HG02759 (cell line): ENCODE measurements at regions not wholly inside any gene's neighbourhood (a gene's known extent, or its start where the extent isn't known, plus 50 kb on each side); places are given as distances from the start of the nearest gene placed in this dataset.

ENCODE experiments used
- ATAC-seq: cut with Tn5 transposase; IDR thresholded peaks from one replicate; pipeline ENCODE4 v1.9.1; 2021; ENCODE audit warnings: mild to moderate bottlenecking, moderate library complexity; ENCODE audit not compliant: unreplicated experiment

DNA sequence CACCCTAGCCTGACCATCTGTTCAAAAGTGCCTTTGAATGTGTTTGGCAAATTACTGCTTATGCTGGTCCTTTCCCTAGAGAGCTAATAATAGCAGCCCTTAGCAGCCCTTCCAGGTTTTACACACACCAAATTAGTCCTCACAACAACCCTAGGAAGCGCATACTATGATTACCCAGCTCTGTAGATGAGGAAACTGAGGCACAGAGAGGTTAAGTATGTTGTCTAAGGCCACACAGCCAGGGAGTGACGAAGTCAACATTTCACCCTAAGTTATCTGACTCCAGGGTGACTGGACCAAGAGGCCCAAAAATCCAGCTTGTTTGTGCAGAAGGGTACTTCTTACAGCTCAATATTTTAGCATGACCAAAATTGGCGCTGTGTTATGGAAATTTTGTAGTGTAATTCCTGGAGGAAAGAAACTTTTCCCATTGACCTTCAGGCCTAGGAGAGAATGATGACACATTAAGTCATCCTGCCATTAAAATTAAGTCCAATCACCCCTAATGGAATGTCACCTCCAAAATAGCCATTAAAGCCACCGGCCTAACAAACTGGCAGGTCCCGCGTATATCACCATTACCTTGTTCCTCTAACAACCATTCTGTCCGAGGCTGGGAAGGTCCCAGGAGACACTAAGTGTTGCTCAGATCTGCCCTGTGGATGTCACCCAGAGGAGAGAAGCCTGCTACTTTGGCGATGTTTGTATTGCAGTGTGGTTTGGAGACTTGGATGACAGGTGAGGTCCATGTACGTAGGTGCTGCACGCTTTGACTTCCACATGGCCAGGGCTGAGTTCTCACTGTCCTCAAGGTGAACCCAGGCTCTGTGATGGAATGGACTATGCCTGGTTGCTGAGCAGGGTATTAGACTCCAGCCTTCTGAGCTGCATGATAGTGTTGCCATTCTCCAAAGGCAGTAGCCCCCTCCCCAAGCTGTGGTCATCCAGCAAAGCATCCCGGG, 258.3 kb downstream of the TOMM20 start:
- no peak for ATAC-seq

- no peak for ATAC-seq
Measured at GRCh38 chr1:234869182-234870019, 259.2 kb downstream of the TOMM20 start.

DNA sequence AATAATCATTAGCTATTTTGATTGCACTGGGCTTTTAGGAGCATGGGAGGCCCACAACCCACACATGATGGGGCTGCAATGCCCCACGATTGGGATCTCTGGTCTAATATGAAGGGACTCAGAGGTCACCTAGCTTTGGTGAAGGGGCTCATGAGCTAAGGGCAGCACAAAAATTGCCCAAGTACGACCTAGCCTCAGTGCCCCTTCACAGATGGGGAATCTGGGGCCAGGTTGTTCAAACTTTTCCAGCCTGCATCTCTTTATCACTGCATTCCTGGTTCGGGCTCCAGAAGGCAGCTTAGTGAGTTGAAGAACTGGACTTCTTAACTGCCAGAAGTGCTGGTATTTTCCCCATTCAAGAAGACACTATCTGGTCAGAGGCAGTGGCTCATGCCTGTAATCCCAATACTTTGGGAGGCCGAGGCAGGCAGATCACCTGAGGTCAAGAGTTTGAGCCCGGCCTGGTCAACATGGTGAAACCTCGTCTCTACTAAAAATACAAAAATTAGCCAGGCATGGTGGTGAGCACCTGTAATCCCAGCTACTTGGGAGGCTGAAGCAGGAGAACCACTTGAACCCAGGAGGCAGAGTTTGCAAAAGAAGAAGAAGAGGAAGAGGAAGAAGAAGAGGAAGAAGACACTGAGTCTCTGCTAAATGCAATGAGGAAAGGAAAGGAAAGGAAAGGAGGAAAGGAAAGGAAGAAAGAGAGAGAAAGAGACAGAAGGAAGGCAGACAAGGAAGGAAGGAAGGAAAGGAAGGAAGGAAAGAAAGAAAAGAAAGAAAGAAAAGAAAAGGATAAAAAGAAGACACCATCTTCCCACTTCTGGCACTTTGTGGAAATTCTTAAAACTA, 258.5 kb upstream of the IRF2BP2 start:
- ATAC-seq = no peak

DNA sequence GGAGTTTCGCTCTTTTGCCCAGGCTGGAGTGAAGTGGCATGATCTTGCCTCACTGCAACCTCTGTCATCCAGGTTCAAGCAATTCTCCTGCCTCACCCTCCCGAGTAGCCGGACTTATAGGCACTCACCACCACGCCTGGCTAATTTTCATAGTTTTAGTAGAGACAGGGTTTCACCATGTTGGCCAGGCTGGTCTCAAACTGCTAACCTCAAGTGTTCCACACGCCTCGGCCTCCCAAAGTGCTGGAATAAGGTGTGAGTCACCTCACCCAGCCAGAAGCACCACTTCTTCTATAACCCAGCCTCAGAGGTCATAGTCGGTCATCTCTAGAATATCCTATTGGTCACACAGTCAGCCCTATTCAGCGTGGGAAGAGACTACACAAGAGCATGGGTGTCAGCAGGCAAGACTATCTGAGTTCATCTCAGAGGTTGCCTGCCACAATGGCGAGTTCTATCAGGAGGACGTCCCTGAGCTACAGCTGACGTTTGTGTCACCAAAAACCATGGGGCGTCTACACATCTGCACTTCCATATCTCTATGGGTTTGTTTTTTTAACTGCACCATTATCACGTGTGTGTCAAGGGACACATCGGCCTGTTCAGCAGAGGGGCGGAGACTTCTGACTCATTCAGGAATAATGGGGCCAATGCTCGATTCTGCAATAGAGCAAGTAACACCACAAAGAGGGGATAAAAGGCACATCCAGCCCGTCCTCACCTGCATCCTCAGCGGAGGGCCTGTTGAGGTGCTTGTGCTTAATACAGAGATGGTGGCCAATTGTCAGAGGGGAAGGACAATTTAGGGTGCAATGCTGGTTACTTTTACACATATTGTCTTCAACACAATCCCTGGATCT, 256.3 kb upstream of the IRF2BP2 start:
- no peak for ATAC-seq

DNA sequence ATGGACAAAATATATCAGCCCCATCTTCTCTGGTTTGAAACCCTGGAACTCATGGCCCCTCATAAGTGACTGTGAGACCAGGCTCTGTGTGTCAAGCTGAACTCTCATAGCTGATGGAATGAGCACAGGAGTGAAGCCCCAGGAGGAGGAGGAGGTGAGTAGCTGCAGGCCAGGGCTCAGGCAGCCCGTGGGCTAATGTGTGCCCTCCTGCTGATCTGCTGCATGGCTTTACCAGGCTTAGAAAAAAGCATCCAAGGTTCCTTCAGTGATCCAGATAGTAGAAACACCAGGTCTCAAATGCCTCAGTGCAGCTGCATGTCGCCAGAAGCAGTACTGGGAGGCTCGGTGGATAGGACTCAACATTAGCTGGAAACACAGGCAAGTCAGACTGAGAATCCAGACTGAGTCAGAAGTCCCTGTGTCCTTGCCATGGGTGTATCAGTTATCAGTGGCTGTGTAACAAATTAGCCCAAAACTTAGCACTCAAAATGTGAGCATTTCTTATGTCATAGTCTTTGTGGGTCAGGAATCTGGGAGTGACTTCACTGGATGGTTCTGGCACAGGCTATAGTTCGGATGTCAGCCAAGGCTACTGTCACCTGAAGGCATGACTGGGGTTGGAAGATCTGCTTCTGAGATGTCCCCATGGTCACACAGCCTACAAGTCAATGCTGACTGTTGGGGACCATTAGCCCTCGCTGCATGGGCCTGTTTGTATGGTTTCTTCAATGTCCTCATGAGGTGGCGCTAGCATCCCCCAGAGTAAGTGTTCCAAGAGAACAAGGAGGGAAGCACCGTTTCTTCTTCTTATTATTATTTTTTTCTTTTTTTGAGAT, 255.4 kb upstream of the IRF2BP2 start:
- no peak for ATAC-seq

DNA sequence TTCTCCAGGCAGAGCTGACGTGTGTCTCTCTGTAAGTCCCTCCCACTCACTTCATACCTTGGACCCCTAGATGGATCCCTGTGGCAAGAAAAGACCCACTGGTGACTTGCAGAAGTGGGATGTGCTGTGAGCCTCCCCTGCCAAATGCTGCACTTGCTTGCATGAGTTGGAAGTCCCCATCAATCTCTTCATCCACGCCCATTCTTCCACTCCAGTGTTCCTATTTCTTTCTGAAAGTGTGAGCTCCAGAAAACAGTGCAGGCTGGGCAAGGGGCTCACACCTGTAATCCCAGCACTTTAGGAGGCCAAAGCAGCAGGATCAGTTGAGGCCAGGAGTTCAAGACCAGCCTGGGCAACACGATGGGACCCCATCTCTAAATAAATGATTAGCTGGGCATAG, 254.1 kb upstream of the IRF2BP2 start:
- ATAC-seq = no peak

DNA sequence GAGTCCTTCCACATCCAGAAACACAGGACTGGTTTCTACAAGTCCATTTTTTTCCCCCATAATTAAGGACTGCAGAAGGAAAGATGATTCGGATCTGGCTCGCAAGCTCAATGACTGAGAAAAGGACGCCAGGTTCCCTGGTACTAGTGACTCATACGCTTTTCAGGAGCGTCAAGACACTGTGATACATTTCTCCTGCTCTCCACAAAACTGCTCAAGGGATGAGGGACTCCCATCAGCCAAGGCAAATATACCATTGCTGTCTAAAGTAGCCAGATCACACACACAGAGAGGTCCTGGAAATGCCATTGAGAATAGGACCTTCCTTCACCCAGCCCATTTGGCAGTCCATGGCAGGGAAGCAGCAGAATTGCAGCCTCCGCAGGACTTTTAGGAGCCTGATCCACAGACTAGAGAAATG, 253.6 kb upstream of the IRF2BP2 start:
- ATAC-seq = no peak

DNA sequence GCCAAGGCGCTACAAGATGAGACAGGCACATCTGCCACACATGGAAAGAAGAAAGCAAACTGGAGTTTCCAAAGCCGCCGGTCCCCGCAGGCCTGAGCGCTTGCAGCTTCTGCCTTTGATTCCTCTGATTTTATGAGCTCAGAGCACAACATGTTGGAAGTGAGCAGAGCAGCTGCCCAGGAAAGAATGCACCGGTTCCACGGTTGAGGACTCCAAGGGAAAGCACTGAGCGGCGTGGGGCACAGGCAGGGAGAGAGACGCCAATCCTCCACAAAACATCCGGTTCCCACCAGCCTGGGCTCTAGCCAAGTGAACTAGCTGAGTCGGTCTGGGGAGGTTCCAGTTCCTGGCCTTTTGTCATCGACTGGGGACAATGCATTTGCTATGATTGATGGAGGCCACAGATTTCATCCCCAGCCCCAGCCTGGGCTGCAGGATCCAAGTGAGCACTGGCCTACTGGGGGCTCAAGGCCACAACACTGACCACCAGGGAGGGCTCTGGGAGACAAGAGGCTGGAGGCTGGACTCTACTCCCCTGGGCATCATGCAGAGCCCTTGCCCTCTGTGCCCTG, 253.1 kb upstream of the IRF2BP2 start:
- no peak for ATAC-seq

DNA sequence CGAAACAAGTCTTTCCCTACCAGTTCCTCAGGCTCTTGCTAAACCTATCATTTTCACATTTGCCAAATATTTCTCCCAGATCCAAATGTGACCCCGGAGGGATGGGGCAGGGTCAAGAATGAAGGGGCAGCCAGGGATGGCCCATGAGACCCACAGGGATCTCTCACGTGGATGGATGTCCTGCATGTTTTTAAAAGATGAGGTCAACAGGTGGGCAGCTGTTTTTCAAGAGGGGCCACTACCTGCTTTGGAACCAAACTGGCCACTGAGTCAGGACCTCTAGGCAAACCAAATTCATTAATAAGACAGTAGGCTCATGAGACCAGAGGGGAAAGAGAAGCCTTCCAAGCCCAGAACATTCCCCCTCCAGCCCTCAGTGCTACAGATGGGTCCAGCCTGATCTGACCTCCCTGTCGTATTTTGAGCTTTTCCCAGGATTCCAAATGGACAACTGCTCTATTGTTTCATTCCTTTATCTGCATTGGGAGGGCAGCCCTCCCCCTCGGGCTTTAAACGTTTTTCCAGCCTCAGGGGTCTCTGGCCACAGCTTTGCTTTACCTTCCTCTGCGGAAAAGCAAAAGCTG, 252.5 kb upstream of the IRF2BP2 start:
- ATAC-seq = no peak

DNA sequence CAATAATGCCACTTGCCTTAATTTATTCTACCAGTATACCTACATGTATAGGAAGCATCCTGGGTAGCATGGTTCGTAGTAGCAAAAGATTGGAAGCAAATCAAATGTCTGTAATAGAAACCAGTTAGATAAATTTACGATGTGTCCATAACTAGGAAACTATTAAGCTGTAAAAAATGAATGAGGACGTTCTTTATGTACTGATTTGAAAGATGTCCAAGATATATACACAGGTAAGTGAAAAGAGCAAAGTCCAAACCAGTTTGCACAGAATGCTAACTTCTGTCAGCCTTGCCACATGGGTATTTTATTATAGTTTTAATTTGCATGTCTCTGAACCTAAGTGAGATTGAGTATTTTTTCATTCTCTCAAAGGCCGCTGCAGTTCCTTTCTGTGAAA, 251.8 kb upstream of the IRF2BP2 start:
- no peak for ATAC-seq

DNA sequence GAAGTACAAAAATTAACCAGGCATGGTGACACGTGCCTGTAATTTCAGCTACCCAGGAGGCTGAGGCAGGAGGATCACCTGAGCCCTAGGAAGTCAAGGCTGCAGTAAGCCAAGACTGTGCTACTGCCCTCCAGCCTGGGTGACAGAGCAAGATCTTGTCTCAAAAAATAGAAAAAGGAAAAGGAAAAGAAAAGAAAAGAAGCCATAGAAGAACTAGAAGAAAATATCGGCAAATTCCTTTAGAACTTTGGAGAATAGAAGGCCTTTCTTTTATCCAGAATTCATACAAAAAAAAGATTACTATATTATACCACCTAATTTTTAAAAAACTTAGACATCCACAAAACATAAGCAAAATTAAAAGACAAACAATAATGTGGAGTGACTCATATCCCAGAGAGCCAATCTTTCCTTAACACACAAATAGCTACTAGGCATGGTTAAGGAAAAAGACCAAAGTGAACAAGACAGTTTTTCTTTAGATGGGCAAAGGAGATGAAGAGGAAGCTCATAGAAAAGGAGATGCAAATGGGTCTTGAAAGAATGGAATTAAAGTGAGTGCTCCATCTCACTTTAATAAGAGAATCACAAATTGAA, 251.1 kb upstream of the IRF2BP2 start:
- ATAC-seq = no peak

- no peak for ATAC-seq
Measured at GRCh38 chr1:234858722-234859121, 248.7 kb upstream of the IRF2BP2 start.

DNA sequence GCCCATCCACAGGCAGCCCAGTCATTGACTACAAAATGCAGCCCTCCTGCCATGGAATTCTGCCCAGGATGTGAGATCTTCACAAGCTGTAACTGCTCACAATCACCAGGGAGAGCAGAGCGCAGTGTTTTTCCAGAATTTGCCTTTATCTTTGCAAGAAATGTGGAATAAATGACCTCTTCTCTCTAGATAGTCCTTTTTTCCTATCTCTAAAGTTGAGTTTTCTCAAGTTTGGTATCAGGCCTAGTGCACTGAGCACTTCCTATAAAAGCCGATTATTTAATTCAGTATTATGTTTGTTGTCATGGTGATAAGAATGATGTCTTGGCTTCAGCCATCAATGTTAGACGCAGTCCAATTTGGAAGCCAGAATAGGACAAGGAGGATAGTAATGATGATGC, 246.9 kb upstream of the IRF2BP2 start:
- no peak for ATAC-seq

GRCh38 chr1:234855851-234856250, 245.9 kb upstream of the IRF2BP2 start:
- no peak for ATAC-seq

DNA sequence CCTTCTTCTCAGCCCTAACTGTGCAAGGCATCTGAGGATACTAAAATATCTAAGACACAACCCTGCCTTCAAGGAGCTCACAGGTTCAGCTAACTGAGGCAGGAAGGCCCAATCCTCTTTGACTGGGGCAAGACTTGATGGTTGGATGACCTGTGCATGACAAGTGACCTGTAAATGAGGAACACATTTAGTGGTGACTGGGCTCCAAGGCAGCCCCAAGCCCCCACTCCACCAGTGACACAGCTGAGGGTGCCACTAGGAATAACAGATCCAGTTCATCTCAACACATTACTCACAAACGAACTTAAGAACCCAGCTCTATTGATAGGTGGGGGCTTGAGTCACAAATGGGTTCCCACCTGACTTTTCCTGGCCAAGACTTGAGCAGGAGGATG, 244.7 kb upstream of the IRF2BP2 start:
- ATAC-seq = no peak

- ATAC-seq = no peak
Measured at GRCh38 chr1:234853906-234854644, 244.1 kb upstream of the IRF2BP2 start.

DNA sequence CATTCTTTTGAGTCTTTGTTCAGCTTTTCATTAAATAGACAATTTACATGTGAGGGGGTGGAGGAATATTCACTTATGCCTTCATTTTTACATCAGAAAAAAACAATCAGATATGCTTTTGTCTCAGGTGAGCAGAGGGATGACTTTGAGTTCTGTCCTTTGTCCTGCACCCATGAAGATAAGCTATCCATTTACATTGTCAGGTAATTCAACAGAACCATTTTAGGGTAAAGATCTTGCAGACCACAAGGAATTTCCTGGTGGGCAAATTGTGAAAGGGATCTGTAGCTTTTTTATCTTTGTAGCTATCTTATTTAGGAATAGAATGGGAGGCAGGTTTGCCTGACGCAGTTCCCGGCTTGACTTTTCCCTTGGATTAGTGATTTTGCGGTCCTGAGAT, 242.7 kb upstream of the IRF2BP2 start:
- ATAC-seq = no peak
